HG02970 (cell line): ENCODE measurements at regions not wholly inside any gene's neighbourhood (a gene's known extent, or its start where the extent isn't known, plus 50 kb on each side); places are given as distances from the start of the nearest gene placed in this dataset.

ENCODE experiments used
- ATAC-seq: cut with Tn5 transposase; IDR thresholded peaks from one replicate; pipeline ENCODE4 v1.9.1; 2021; ENCODE audit warnings: mild to moderate bottlenecking, moderate library complexity, moderate number of reproducible peaks; ENCODE audit not compliant: unreplicated experiment, low FRiP score

GRCh38 chr2:41502752-41503151 is 545.1 kb upstream of the PKDCC start:
- no peak for ATAC-seq

- ATAC-seq, result no peak
Observed at GRCh38 chr2:41504532-41504931, 543.3 kb upstream of the PKDCC start.

- no peak for ATAC-seq
Observed at GRCh38 chr2:41510108-41510507, 537.7 kb upstream of the PKDCC start.

- no peak for ATAC-seq
Observed at GRCh38 chr2:41521211-41521610, 526.6 kb upstream of the PKDCC start.

GRCh38 chr2:41527525-41528323 is 520.1 kb upstream of the PKDCC start:
- no peak for ATAC-seq

- ATAC-seq, result no peak
Observed at GRCh38 chr2:41535575-41535974, 512.2 kb upstream of the PKDCC start.

GRCh38 chr2:41540272-41540998 is 507.4 kb upstream of the PKDCC start:
- no peak for ATAC-seq

- ATAC-seq, result no peak
Observed at GRCh38 chr2:41543726-41544125, 504.1 kb upstream of the PKDCC start.

- ATAC-seq, result no peak
Observed at GRCh38 chr2:41544709-41545108, 503.1 kb upstream of the PKDCC start.

GRCh38 chr2:41546031-41546430 is 501.8 kb upstream of the PKDCC start:
- no peak for ATAC-seq

GRCh38 chr2:41568648-41569047 is 479.2 kb upstream of the PKDCC start:
- no peak for ATAC-seq

GRCh38 chr2:41572154-41572553 is 475.7 kb upstream of the PKDCC start:
- no peak for ATAC-seq

GRCh38 chr2:41576423-41576822 is 471.4 kb upstream of the PKDCC start:
- ATAC-seq, result no peak

- no peak for ATAC-seq
Observed at GRCh38 chr2:41579806-41580205, 468.0 kb upstream of the PKDCC start.

GRCh38 chr2:41580806-41581205 is 467.0 kb upstream of the PKDCC start:
- no peak for ATAC-seq

GRCh38 chr2:41595240-41595639 is 452.6 kb upstream of the PKDCC start:
- no peak for ATAC-seq

GRCh38 chr2:41597680-41598079 is 450.1 kb upstream of the PKDCC start:
- no peak for ATAC-seq

GRCh38 chr2:41598161-41598894 is 449.5 kb upstream of the PKDCC start:
- ATAC-seq, result no peak

- no peak for ATAC-seq
Observed at GRCh38 chr2:41600460-41600859, 447.4 kb upstream of the PKDCC start.

GRCh38 chr2:41602341-41602740 is 445.5 kb upstream of the PKDCC start:
- ATAC-seq, result no peak

GRCh38 chr2:41605311-41605710 is 442.5 kb upstream of the PKDCC start:
- ATAC-seq, result no peak
